Liver (tissue), 3 donors: ENCODE measurements at regions not wholly inside any gene's neighbourhood (a gene's known extent, or its start where the extent isn't known, plus 50 kb on each side); places are given as distances from the start of the nearest gene placed in this dataset.

Experiments used
- CTCF ChIP-seq: fragments of 150-350 bp; IDR thresholded peaks from 2 replicates; pipeline ENCODE4 v1.5.1; 2017; ENCODE audit warnings: improper control_type of control experiment, low read depth, low read length; ENCODE audit not compliant: missing input control
- GABPA ChIP-seq, 2 donors: IDR thresholded peaks in 1 of 2; conservative IDR thresholded peaks in 1 of 2; 2 replicates each; pipeline ENCODE4 v1.6.1; 2016; ENCODE audit warnings: antibody characterized with exemption in 2 of 2, mild to moderate bottlenecking in 1 of 2, moderate library complexity in 1 of 2
- MAX ChIP-seq: IDR thresholded peaks from 2 replicates; pipeline ENCODE4 v1.6.1; 2016; ENCODE audit warnings: antibody characterized with exemption
- REST ChIP-seq: IDR thresholded peaks from 2 replicates; pipeline ENCODE4 v1.6.1; 2016; ENCODE audit warnings: antibody characterized with exemption, mild to moderate bottlenecking
- RXRA ChIP-seq, 2 donors: IDR thresholded peaks; 2 replicates each; pipeline ENCODE4 v1.6.1; 2017 to 2018; ENCODE audit warnings: antibody characterized with exemption in 2 of 2, mild to moderate bottlenecking in 1 of 2
- TAF1 ChIP-seq: conservative IDR thresholded peaks from 2 replicates; pipeline ENCODE4 v1.6.1; 2016; ENCODE audit warnings: antibody characterized with exemption, mild to moderate bottlenecking
- donor health status: healthy.
- donor health status: healthy.

- TF ChIP-seq CTCF: no peak
- TF ChIP-seq RXRA (IDR thresholded peaks at IDR 0.05): no peak
- no peak for TF ChIP-seq REST
- no peak for TF ChIP-seq MAX
- TF ChIP-seq GABPA (IDR thresholded peaks at IDR 0.05 in 1 of 2, conservative IDR thresholded peaks at IDR 0.05 in 1 of 2): no peak
- TF ChIP-seq TAF1: no peak
Measured at GRCh38 chr14:83253870-83254269, 1720.2 kb upstream of the SEL1L start.
